GM23248 (cell line): ENCODE measurements at regions not wholly inside any gene's neighbourhood (a gene's known extent, or its start where the extent isn't known, plus 50 kb on each side); places are given as distances from the start of the nearest gene placed in this dataset.
A peak's percentile ranks its signal among the peaks of the same experiment; 100 is the strongest.

Experiments used
- DNase-seq: peaks from one replicate; pipeline ENCODE4 v3.0.0-alpha.2; 2015
- H2AFZ ChIP-seq: fragments of 200-600 bp; sonication (generic); 2 replicates; pipeline ENCODE4 v1.6.1; 2016; ENCODE audit warnings: antibody characterized with exemption
- H3F3A ChIP-seq: fragments of 200-600 bp; sonication (generic); 2 replicates; pipeline ENCODE4 v1.6.1; 2016; ENCODE audit warnings: mild to moderate bottlenecking, antibody characterized with exemption, mixed run types; ENCODE audit not compliant: insufficient read depth
- H3K27ac ChIP-seq: fragments of 200-600 bp; sonication (generic); 2 replicates; pipeline ENCODE4 v1.5.1; 2016; ENCODE audit warnings: mild to moderate bottlenecking
- H3K27me3 ChIP-seq: fragments of 200-600 bp; sonication (generic); replicated peaks from 2 replicates; pipeline ENCODE4 v1.6.1; 2016; ENCODE audit warnings: mild to moderate bottlenecking; ENCODE audit not compliant: insufficient read depth
- H3K36me3 ChIP-seq: fragments of 200-600 bp; sonication (generic); 2 replicates; pipeline ENCODE4 v1.6.1; 2016; ENCODE audit warnings: low read depth, mild to moderate bottlenecking
- H3K4me1 ChIP-seq: fragments of 200-600 bp; sonication (generic); 2 replicates; pipeline ENCODE4 v1.6.1; 2016; ENCODE audit warnings: mild to moderate bottlenecking; ENCODE audit not compliant: insufficient read depth
- H3K4me2 ChIP-seq: fragments of 200-600 bp; sonication (generic); one replicate; pipeline ENCODE4 v1.6.1; 2016; ENCODE audit warnings: mild to moderate bottlenecking; ENCODE audit not compliant: unreplicated experiment
- H3K4me3 ChIP-seq: fragments of 200-600 bp; sonication (generic); 2 replicates; pipeline ENCODE4 v1.5.1; 2016; ENCODE audit warnings: mild to moderate bottlenecking
- H3K79me2 ChIP-seq: fragments of 200-600 bp; sonication (generic); 2 replicates; pipeline ENCODE4 v1.6.1; 2016; ENCODE audit warnings: mild to moderate bottlenecking; ENCODE audit not compliant: insufficient read depth
- H3K9ac ChIP-seq: fragments of 200-600 bp; sonication (generic); 2 replicates; pipeline ENCODE4 v1.6.1; 2016; ENCODE audit warnings: mild to moderate bottlenecking
- H3K9me2 ChIP-seq: fragments of 200-600 bp; sonication (generic); 2 replicates; pipeline ENCODE4 v1.6.1; 2016; ENCODE audit warnings: mixed run types, mild to moderate bottlenecking, moderate library complexity; ENCODE audit not compliant: insufficient read depth
- H3K9me3 ChIP-seq: fragments of 200-600 bp; sonication (generic); one replicate; pipeline ENCODE4 v1.6.1; 2017; ENCODE audit warnings: low read depth
- H4K20me1 ChIP-seq: fragments of 200-600 bp; sonication (generic); 2 replicates; pipeline ENCODE4 v1.6.0; 2016; ENCODE audit not compliant: insufficient read depth
- EZH2 ChIP-seq: fragments of 200-600 bp; sonication (generic); IDR thresholded peaks from 2 replicates; pipeline ENCODE4 v1.6.1; 2018; ENCODE audit warnings: antibody characterized with exemption, mild to moderate bottlenecking; ENCODE audit not compliant: insufficient read depth, poor library complexity, severe bottlenecking
- EZH2phosphoT487 ChIP-seq: fragments of 200-600 bp; sonication (generic); IDR thresholded peaks from 2 replicates; pipeline ENCODE4 v1.6.1; 2018; ENCODE audit warnings: antibody characterized with exemption, moderate library complexity, mild to moderate bottlenecking, low read depth; ENCODE audit not compliant: insufficient read depth
- WGBS, 2 experiments: methylation state at CpG; one replicate each; pipeline ENCODE4 v1.1.6; 2015 to 2017; ENCODE audit warnings: low lambda C conversion rate in 2 of 2, low coverage in 1 of 2; ENCODE audit errors: missing lambda C conversion rate in 2 of 2; 5-methylcytosine and 5-hydroxymethylcytosine counted together
- in situ Hi-C: fragments of 300-500 bp; cut with MboI; formaldehyde crosslinking; loops from 2 replicates; pipeline ENCODE4 v1.15.0; 2020

- WGBS, 2 experiments = 17 to 21% methylated on average over 1 of the region's 1 CpG
These were observed 1322.7 kb upstream of the ALCAM start for GRCh38 chr3:104044002-104044401.

DNA sequence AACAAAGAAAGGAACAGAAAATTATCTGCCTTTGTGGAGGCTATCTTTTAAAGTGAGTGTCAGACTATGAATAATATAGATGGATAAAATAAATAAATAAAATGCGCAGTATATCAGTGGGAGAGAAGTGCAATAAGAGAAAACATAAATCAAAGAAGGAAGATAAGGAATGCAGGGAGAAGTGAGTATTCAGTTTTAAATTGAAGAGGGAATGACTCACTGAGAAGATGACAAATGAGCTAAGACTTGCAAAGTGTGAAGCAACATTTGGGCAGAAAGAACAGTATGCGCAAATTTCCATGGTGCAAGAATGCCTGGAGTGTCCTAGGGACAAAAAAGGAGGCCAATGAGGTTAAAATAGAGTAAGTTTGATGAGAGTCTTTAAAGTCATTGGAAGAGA lies 1300.1 kb upstream of the ALCAM start:
- H4K20me1 ChIP-seq = no peaks in the 10 kb centered on the region
- H3K36me3 ChIP-seq = no peaks in the 10 kb centered on the region
- no peak overlapping the region for H3K9ac ChIP-seq
- DNase-seq = peak; percentile 32
- TF ChIP-seq EZH2 = no peak
- H3K4me2 ChIP-seq = no peak overlapping the region
- in situ Hi-C loops = no loop called here
- 63 to 74% methylated on average over 2 of the region's 2 CpGs for WGBS, 2 experiments
- H3K9me2 ChIP-seq = no peaks in the 10 kb centered on the region
- no peak overlapping the region for H2AFZ ChIP-seq
- no peak overlapping the region for H3K4me3 ChIP-seq
- H3F3A ChIP-seq = no peaks in the 10 kb centered on the region
- H3K4me1 ChIP-seq = no peaks in the 10 kb centered on the region
- no peak overlapping the region for H3K27ac ChIP-seq
- no peaks in the 10 kb centered on the region for H3K9me3 ChIP-seq
- no peaks in the 10 kb centered on the region for H3K27me3 ChIP-seq
- H3K79me2 ChIP-seq = no peaks in the 10 kb centered on the region

More at GRCh38 chr3:104044002-104044401, 1322.7 kb upstream of the ALCAM start:
- no peak overlapping the region for H3K9ac ChIP-seq
- no peak overlapping the region for H2AFZ ChIP-seq
- TF ChIP-seq EZH2phosphoT487 (no peak), EZH2 (no peak)
- no peaks in the 10 kb centered on the region for H3K9me3 ChIP-seq
- H4K20me1 ChIP-seq = no peaks in the 10 kb centered on the region
- no peaks in the 10 kb centered on the region for H3K4me1 ChIP-seq
- no peak for DNase-seq
- H3K27me3 ChIP-seq = no peaks in the 10 kb centered on the region
- H3F3A ChIP-seq = no peaks in the 10 kb centered on the region
- no peaks in the 10 kb centered on the region for H3K36me3 ChIP-seq
- no peak overlapping the region for H3K4me3 ChIP-seq
- no peak overlapping the region for H3K27ac ChIP-seq
- H3K4me2 ChIP-seq = no peak overlapping the region
- H3K79me2 ChIP-seq = no peaks in the 10 kb centered on the region
- in situ Hi-C loops = no loop called here
- H3K9me2 ChIP-seq = no peaks in the 10 kb centered on the region

DNA sequence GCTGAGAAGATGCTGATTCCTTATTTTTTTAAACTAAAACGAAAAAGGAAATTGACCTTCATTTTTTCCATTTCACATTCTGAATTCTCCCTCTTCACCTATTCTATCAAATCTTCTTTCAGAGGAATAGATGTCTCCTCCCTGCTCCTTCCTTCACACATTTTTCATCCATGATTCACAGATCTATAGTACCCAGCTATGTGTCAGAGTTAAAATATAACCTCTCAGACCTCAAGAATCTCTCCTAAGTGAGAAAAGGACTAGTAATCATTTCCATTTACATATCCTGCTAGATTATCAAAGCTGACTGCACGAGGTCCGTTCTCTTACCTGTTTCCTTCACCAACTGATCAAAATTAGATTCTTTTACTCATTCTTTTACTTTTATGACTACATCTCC lies 1297.6 kb upstream of the ALCAM start:
- Histone ChIP-seq H3K9me2 (no peaks in the 10 kb centered on the region), H3K36me3 (no peaks in the 10 kb centered on the region), H3K9ac (no peak overlapping the region), H3K27me3 (no peaks in the 10 kb centered on the region), H3K4me1 (no peaks in the 10 kb centered on the region), H4K20me1 (no peaks in the 10 kb centered on the region), H3K4me2 (no peak overlapping the region), H3K27ac (no peak overlapping the region), H3K4me3 (no peak overlapping the region), H3K79me2 (no peaks in the 10 kb centered on the region), H3F3A (no peaks in the 10 kb centered on the region), H2AFZ (no peak overlapping the region), H3K9me3 (no peaks in the 10 kb centered on the region)
- in situ Hi-C loops = no loop called here
- whole genome bisulfite sequencing, 2 experiments = 21 to 24% methylated on average over 3 of the region's 3 CpGs
- TF ChIP-seq EZH2phosphoT487 (no peak), EZH2 (no peak)
- DNase-seq = peak; percentile 1

GRCh38 chr3:104070906-104071305 lies 1295.8 kb upstream of the ALCAM start:
- no peak overlapping the region for H2AFZ ChIP-seq
- WGBS, 2 experiments = 14 to 19% methylated on average over 1 of the region's 1 CpG
- no peaks in the 10 kb centered on the region for H3F3A ChIP-seq
- no peak overlapping the region for H3K27ac ChIP-seq
- no peak overlapping the region for H3K4me2 ChIP-seq
- no peaks in the 10 kb centered on the region for H3K36me3 ChIP-seq
- H3K79me2 ChIP-seq = no peaks in the 10 kb centered on the region
- no peaks in the 10 kb centered on the region for H4K20me1 ChIP-seq
- H3K27me3 ChIP-seq = no peaks in the 10 kb centered on the region
- H3K9ac ChIP-seq = no peak overlapping the region
- no peaks in the 10 kb centered on the region for H3K9me2 ChIP-seq
- no peak overlapping the region for H3K4me3 ChIP-seq
- no peak for DNase-seq
- TF ChIP-seq EZH2 (no peak), EZH2phosphoT487 (no peak)
- H3K4me1 ChIP-seq = no peaks in the 10 kb centered on the region
- in situ Hi-C loops = no loop called here
- H3K9me3 ChIP-seq = no peaks in the 10 kb centered on the region

GRCh38 chr3:104080088-104080626 lies 1286.6 kb upstream of the ALCAM start:
- Histone ChIP-seq H3K9me2 (no peaks in the 10 kb centered on the region), H3K4me1 (no peaks in the 10 kb centered on the region), H3K4me3 (no peak overlapping the region), H3K27me3 (no peaks in the 10 kb centered on the region), H3K4me2 (no peak overlapping the region), H3K9me3 (no peaks in the 10 kb centered on the region), H4K20me1 (no peaks in the 10 kb centered on the region), H3K9ac (no peak overlapping the region), H3K79me2 (no peaks in the 10 kb centered on the region), H2AFZ (no peak overlapping the region), H3K36me3 (no peaks in the 10 kb centered on the region), H3K27ac (no peak overlapping the region), H3F3A (no peaks in the 10 kb centered on the region)
- DNase-seq = no peak
- TF ChIP-seq EZH2phosphoT487 (no peak), EZH2 (no peak)
- WGBS, 2 experiments = 0% methylated on average over 1 of the region's 1 CpG
- in situ Hi-C loops = no loop called here
